Coronary artery (tissue), 2 donors: ENCODE measurements at regions not wholly inside any gene's neighbourhood (a gene's known extent, or its start where the extent isn't known, plus 50 kb on each side); places are given as distances from the start of the nearest gene placed in this dataset.
"Not testable (repeated sequence)": the region's sequence is repeated elsewhere in the genome, so short reads cannot be mapped to it uniquely, and the experiment has no call there.

ENCODE experiments used
- DNase-seq: peaks from one replicate; pipeline ENCODE4 v3.0.0-alpha.2; 2017; ENCODE audit warnings: low spot score
- H3K27ac ChIP-seq, 2 donors: fragments of 200-600 bp; sonication (generic); one replicate each; pipeline ENCODE4 v1.5.1; 2016 to 2019
- H3K4me3 ChIP-seq: fragments of 200-600 bp; sonication (generic); 2 replicates; pipeline ENCODE4 v1.5.1; 2016; ENCODE audit warnings: mild to moderate bottlenecking, moderate library complexity
- CTCF ChIP-seq: fragments of 200-600 bp; sonication (generic); IDR thresholded peaks from one replicate; pipeline ENCODE4 v1.5.1; 2019; ENCODE audit warnings: antibody characterized with exemption

GRCh38 chr4:91990726-91991125 is 313.0 kb upstream of the GRID2 start:
- H3K4me3 ChIP-seq, result no peak overlapping the region
- no peak for DNase-seq
- no peak for TF ChIP-seq CTCF
- no peak overlapping the region for H3K27ac ChIP-seq

GRCh38 chr4:91997045-91997444 is 306.7 kb upstream of the GRID2 start:
- no peak overlapping the region for H3K27ac ChIP-seq
- TF ChIP-seq CTCF, result no peak

GRCh38 chr4:92012899-92013867 is 290.6 kb upstream of the GRID2 start:
- DNase-seq, result no peak
- H3K27ac ChIP-seq, result no peak overlapping the region
- no peak for TF ChIP-seq CTCF
- H3K4me3 ChIP-seq, result no peak overlapping the region

More at GRCh38 chr4:91997045-91997444, 306.7 kb upstream of the GRID2 start:
- no peak for DNase-seq
- no peak overlapping the region for H3K4me3 ChIP-seq

GRCh38 chr4:92014067-92014466 is 289.7 kb upstream of the GRID2 start:
- DNase-seq, result no peak
- Histone ChIP-seq H3K27ac (no peak overlapping the region), H3K4me3 (no peak overlapping the region)
- no peak for TF ChIP-seq CTCF

GRCh38 chr4:92021203-92021602 is 282.6 kb upstream of the GRID2 start:
- Histone ChIP-seq H3K27ac (no peak overlapping the region), H3K4me3 (no peak overlapping the region)
- TF ChIP-seq CTCF, result no peak
- no peak for DNase-seq

- no peak for DNase-seq
- Histone ChIP-seq H3K4me3 (no peak overlapping the region), H3K27ac (no peak overlapping the region)
- TF ChIP-seq CTCF, result no peak
Observed at GRCh38 chr4:92021788-92022187, 282.0 kb upstream of the GRID2 start.

GRCh38 chr4:92028830-92029229 is 274.9 kb upstream of the GRID2 start:
- DNase-seq, H3K4me3 ChIP-seq, H3K27ac ChIP-seq: not testable (repeated sequence)
